ENCODE measurements at regions not wholly inside any gene's neighbourhood (a gene's known extent, or its start where the extent isn't known, plus 50 kb on each side); places are given as distances from the start of the nearest gene placed in this dataset.

- no peak overlapping the region for H3K27ac ChIP-seq
- TF ChIP-seq CTCF (IDR thresholded peaks at IDR 0.05): no peak
- TF ChIP-seq ZFX (IDR thresholded peaks at IDR 0.05; ENCODE audit: borderline replicate concordance): no peak
Measured at GRCh38 chr4:31917334-31917733, 1197.2 kb downstream of the PCDH7 start.

GRCh38 chr4:31918891-31919290 lies 1198.7 kb downstream of the PCDH7 start:
- TF ChIP-seq CTCF (IDR thresholded peaks at IDR 0.05) (no peak), ZFX (IDR thresholded peaks at IDR 0.05; ENCODE audit: borderline replicate concordance) (no peak)
- H3K27ac ChIP-seq: no peak overlapping the region

DNA sequence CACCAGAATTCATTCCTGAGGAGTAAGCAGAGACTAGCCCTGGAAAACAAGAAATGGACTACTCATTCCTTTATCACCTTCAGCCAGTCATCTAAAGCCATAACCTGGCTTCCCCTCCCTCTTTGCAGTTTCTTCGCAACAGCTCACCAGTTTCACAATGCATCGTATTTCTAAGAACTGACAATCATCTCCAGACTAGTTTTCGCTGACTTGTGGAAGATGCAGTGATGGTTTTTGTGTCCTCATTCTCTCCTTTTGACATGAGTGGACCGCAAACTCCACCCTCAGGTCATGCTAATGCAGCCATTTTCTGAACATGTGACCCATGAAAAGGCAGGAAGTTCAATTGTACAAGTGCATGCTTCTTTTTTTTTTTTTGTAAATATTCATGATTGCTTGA lies 1203.5 kb downstream of the PCDH7 start:
- H3K27ac ChIP-seq: no peak overlapping the region
- no peak for TF ChIP-seq ZFX (IDR thresholded peaks at IDR 0.05; ENCODE audit: borderline replicate concordance)
- no peak for TF ChIP-seq CTCF (IDR thresholded peaks at IDR 0.05)

GRCh38 chr4:31929676-31930345 lies 1209.6 kb downstream of the PCDH7 start:
- H3K27ac ChIP-seq: no peak overlapping the region
- TF ChIP-seq CTCF (IDR thresholded peaks at IDR 0.05) (no peak), ZFX (IDR thresholded peaks at IDR 0.05; ENCODE audit: borderline replicate concordance) (no peak)

- H3K27ac ChIP-seq: no peak overlapping the region
- TF ChIP-seq ZFX (IDR thresholded peaks at IDR 0.05; ENCODE audit: borderline replicate concordance): no peak
- TF ChIP-seq CTCF (IDR thresholded peaks at IDR 0.05): no peak
Measured at GRCh38 chr4:31946456-31946855, 1226.3 kb downstream of the PCDH7 start.

DNA sequence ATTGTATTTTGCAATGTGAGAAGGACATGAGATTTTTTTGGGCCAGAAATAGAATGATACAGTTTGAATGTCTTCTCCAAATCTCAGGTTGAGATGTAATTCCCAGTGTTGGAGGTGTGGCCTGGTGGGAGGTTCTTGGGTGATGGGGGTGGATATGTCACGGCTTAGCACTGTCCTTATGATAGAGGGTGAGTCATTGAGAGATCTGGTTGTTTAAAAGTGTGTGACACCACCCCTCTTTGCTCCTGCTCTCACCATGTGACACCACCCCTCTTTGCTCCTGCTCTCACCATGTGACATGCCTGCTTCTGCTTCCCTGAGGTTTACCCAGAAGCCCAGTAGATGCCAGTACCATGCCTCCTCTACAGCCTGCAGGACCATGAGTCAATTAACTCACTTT lies 1226.9 kb downstream of the PCDH7 start:
- TF ChIP-seq ZFX (IDR thresholded peaks at IDR 0.05; ENCODE audit: borderline replicate concordance) (no peak), CTCF (IDR thresholded peaks at IDR 0.05) (no peak)
- H3K27ac ChIP-seq: no peak overlapping the region

- TF ChIP-seq CTCF (IDR thresholded peaks at IDR 0.05) (no peak), ZFX (IDR thresholded peaks at IDR 0.05; ENCODE audit: borderline replicate concordance) (no peak)
- no peak overlapping the region for H3K27ac ChIP-seq
Measured at GRCh38 chr4:31949045-31949444, 1228.9 kb downstream of the PCDH7 start.

Measured in 22Rv1 (cell line).